NCI-H82 (cell line): ENCODE measurements at regions not wholly inside any gene's neighbourhood (a gene's known extent, or its start where the extent isn't known, plus 50 kb on each side); places are given as distances from the start of the nearest gene placed in this dataset.

ENCODE experiments used
- DNase-seq: peaks from one replicate; lab custom pipeline; 2025; lab: John Stamatoyannopoulos, UW

- DNase-seq, result no peak
These were observed 138.4 kb upstream of the ARL4C start for GRCh38 chr2:234635284-234635683.

- no peak for DNase-seq
These were observed 136.8 kb upstream of the ARL4C start for GRCh38 chr2:234633581-234634230.

- no peak for DNase-seq
These were observed 135.9 kb upstream of the ARL4C start for GRCh38 chr2:234632527-234633391.

- DNase-seq, result no peak
These were observed 135.0 kb upstream of the ARL4C start for GRCh38 chr2:234631646-234632514.

GRCh38 chr2:234630801-234631261 lies 133.9 kb upstream of the ARL4C start:
- DNase-seq, result no peak

GRCh38 chr2:234629596-234629995 lies 132.7 kb upstream of the ARL4C start:
- no peak for DNase-seq

GRCh38 chr2:234628953-234629352 lies 132.1 kb upstream of the ARL4C start:
- DNase-seq, result no peak

- DNase-seq, result no peak
These were observed 130.4 kb upstream of the ARL4C start for GRCh38 chr2:234627308-234627707.

GRCh38 chr2:234626566-234627130 lies 129.8 kb upstream of the ARL4C start:
- peak; percentile 9 for DNase-seq

- no peak for DNase-seq
These were observed 128.9 kb upstream of the ARL4C start for GRCh38 chr2:234625626-234626250.

GRCh38 chr2:234623521-234623991 lies 126.7 kb upstream of the ARL4C start:
- no peak for DNase-seq

- DNase-seq, result no peak
These were observed 124.2 kb upstream of the ARL4C start for GRCh38 chr2:234621120-234621519.

- no peak for DNase-seq
These were observed 123.1 kb upstream of the ARL4C start for GRCh38 chr2:234620018-234620417.

- no peak for DNase-seq
These were observed 118.9 kb upstream of the ARL4C start for GRCh38 chr2:234615643-234616356.

GRCh38 chr2:234611209-234611608 lies 114.3 kb upstream of the ARL4C start:
- DNase-seq, result peak; percentile 32

GRCh38 chr2:234608946-234609345 lies 112.1 kb upstream of the ARL4C start:
- DNase-seq, result peak; percentile 80

- no peak for DNase-seq
These were observed 110.8 kb upstream of the ARL4C start for GRCh38 chr2:234607691-234608090.

GRCh38 chr2:234606896-234607295 lies 110.0 kb upstream of the ARL4C start:
- DNase-seq, result peak; percentile 94

- DNase-seq, result no peak
These were observed 106.7 kb upstream of the ARL4C start for GRCh38 chr2:234603619-234604018.

GRCh38 chr2:234601213-234601612 lies 104.3 kb upstream of the ARL4C start:
- DNase-seq, result no peak

GRCh38 chr2:234597576-234597861 lies 100.6 kb upstream of the ARL4C start:
- no peak for DNase-seq
